HG02870 (cell line): ENCODE measurements at regions not wholly inside any gene's neighbourhood (a gene's known extent, or its start where the extent isn't known, plus 50 kb on each side); places are given as distances from the start of the nearest gene placed in this dataset.
"Not testable (repeated sequence)": the region's sequence is repeated elsewhere in the genome, so short reads cannot be mapped to it uniquely, and the experiment has no call there.

ENCODE experiments used
- ATAC-seq: cut with Tn5 transposase; IDR thresholded peaks from one replicate; pipeline ENCODE4 v1.9.1; 2021; ENCODE audit warnings: mild to moderate bottlenecking, moderate library complexity; ENCODE audit not compliant: unreplicated experiment

- ATAC-seq, result no peak
Measured at GRCh38 chr20:48385114-48385513, 442.7 kb downstream of the PREX1 start.

GRCh38 chr20:48384147-48384818 lies 443.5 kb downstream of the PREX1 start:
- ATAC-seq, result no peak

GRCh38 chr20:48383252-48383651 lies 444.5 kb downstream of the PREX1 start:
- ATAC-seq, result no peak

GRCh38 chr20:48382304-48382703 lies 445.5 kb downstream of the PREX1 start:
- ATAC-seq, result no peak

GRCh38 chr20:48381353-48382120 lies 446.3 kb downstream of the PREX1 start:
- no peak for ATAC-seq

- ATAC-seq, result no peak
Measured at GRCh38 chr20:48380661-48381060, 447.1 kb downstream of the PREX1 start.

- no peak for ATAC-seq
Measured at GRCh38 chr20:48378976-48379675, 448.7 kb downstream of the PREX1 start.

- no peak for ATAC-seq
Measured at GRCh38 chr20:48377940-48378339, 449.9 kb downstream of the PREX1 start.

- no peak for ATAC-seq
Measured at GRCh38 chr20:48375804-48376203, 452.0 kb downstream of the PREX1 start.

- ATAC-seq, result no peak
Measured at GRCh38 chr20:48374991-48375595, 452.7 kb downstream of the PREX1 start.

- not testable (repeated sequence) for ATAC-seq
Measured at GRCh38 chr20:48374031-48374907, 453.5 kb downstream of the PREX1 start.

- no peak for ATAC-seq
Measured at GRCh38 chr20:48373555-48373934, 454.3 kb downstream of the PREX1 start.

- ATAC-seq, result not testable (repeated sequence)
Measured at GRCh38 chr20:48372851-48373554, 454.8 kb downstream of the PREX1 start.

- ATAC-seq, result no peak
Measured at GRCh38 chr20:48371211-48371610, 456.6 kb downstream of the PREX1 start.

GRCh38 chr20:48368580-48369021 lies 459.2 kb downstream of the PREX1 start:
- ATAC-seq, result not testable (repeated sequence)

GRCh38 chr20:48367541-48368358 lies 460.0 kb downstream of the PREX1 start:
- not testable (repeated sequence) for ATAC-seq

- ATAC-seq, result no peak
Measured at GRCh38 chr20:48366230-48366629, 461.6 kb downstream of the PREX1 start.

- ATAC-seq, result peak; percentile 61
Measured at GRCh38 chr20:48364688-48365421, 462.9 kb downstream of the PREX1 start.
